Neural crest cell (in vitro differentiated cells): ENCODE measurements at regions not wholly inside any gene's neighbourhood (a gene's known extent, or its start where the extent isn't known, plus 50 kb on each side); places are given as distances from the start of the nearest gene placed in this dataset.

Experiments
- DNase-seq: peaks from one replicate; pipeline ENCODE4 v3.0.0; 2021; ENCODE audit warnings: low read depth, mixed read lengths, low spot score
- H3K27ac Mint-ChIP-seq: one replicate; pipeline ENCODE4 v1.8.0; 2021; ENCODE audit warnings: mild to moderate bottlenecking, mixed read lengths; ENCODE audit not compliant: unreplicated experiment
- H3K27me3 Mint-ChIP-seq: 2 replicates; pipeline ENCODE4 v1.8.0; 2021; ENCODE audit warnings: low read depth, mild to moderate bottlenecking, mixed read lengths
- H3K36me3 Mint-ChIP-seq: 2 replicates; pipeline ENCODE4 v1.8.0; 2021; ENCODE audit warnings: low read depth, mild to moderate bottlenecking, mixed read lengths
- H3K4me1 Mint-ChIP-seq: 2 replicates; pipeline ENCODE4 v1.8.0; 2021; ENCODE audit warnings: mixed read lengths
- H3K4me3 Mint-ChIP-seq: one replicate; pipeline ENCODE4 v1.8.0; 2021; ENCODE audit warnings: mild to moderate bottlenecking, mixed read lengths
- H3K9me3 Mint-ChIP-seq: 2 replicates; pipeline ENCODE4 v1.8.0; 2021; ENCODE audit warnings: mixed read lengths
- TF ChIP-seq, protein P1 (sequence below): fragments of 200-600 bp; sonication (generic); conservative IDR thresholded peaks from 2 replicates; pipeline ENCODE4 v1.5.0; 2021; ENCODE audit warnings: antibody characterized with exemption, mild to moderate bottlenecking

DNA sequence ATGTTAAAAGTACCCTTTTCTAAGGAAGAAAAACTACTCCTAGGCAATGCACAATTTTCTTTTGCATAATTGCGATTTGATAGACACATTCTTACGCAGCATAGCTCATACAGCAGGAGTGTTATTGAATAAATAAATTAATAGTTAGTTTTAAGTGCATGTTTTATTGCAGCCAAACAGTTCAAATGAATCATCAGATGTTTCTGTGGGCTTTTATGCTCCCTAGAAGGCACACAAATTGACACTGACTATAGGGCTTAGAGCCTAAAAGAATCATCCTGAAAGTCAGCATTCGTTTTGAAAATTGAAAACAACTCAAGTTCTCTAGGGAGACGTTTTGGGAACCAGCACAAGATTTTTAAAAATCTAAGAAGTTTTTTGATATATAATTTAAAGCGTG lies 411.9 kb downstream of the HLX start:
- TF ChIP-seq, protein P1, sequence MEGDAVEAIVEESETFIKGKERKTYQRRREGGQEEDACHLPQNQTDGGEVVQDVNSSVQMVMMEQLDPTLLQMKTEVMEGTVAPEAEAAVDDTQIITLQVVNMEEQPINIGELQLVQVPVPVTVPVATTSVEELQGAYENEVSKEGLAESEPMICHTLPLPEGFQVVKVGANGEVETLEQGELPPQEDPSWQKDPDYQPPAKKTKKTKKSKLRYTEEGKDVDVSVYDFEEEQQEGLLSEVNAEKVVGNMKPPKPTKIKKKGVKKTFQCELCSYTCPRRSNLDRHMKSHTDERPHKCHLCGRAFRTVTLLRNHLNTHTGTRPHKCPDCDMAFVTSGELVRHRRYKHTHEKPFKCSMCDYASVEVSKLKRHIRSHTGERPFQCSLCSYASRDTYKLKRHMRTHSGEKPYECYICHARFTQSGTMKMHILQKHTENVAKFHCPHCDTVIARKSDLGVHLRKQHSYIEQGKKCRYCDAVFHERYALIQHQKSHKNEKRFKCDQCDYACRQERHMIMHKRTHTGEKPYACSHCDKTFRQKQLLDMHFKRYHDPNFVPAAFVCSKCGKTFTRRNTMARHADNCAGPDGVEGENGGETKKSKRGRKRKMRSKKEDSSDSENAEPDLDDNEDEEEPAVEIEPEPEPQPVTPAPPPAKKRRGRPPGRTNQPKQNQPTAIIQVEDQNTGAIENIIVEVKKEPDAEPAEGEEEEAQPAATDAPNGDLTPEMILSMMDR, result no peak
- Mint-ChIP-seq H3K27me3 (no peaks in the 10 kb centered on the region), H3K9me3 (no peaks in the 10 kb centered on the region), H3K4me1 (no peaks in the 10 kb centered on the region), H3K4me3 (no peak overlapping the region), H3K27ac (no peak overlapping the region), H3K36me3 (no peaks in the 10 kb centered on the region)
- DNase-seq, result no peak

DNA sequence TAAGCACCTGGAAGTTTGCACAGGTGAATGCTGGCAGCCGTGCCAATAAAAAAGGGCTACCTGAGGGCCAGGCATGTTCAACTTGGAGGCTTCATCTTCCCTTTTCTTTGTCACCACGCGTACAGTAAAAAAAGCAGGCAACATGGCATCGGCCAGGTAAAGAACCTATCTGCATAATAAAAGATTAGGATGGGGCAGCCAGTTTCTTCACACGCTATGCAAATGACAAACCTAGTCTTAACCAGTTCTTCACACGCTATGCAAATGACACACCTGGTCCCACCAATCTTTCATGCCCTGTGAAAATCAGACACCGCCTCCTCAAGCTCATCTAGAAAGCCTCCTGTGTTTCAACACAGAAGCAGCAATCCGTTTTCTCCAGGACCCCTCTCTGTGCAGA lies 413.4 kb downstream of the HLX start:
- Mint-ChIP-seq H3K4me3 (no peak overlapping the region), H3K4me1 (no peaks in the 10 kb centered on the region), H3K27me3 (no peaks in the 10 kb centered on the region), H3K27ac (no peak overlapping the region), H3K36me3 (no peaks in the 10 kb centered on the region), H3K9me3 (no peaks in the 10 kb centered on the region)
- no peak for DNase-seq
- TF ChIP-seq, protein P1, result no peak

DNA sequence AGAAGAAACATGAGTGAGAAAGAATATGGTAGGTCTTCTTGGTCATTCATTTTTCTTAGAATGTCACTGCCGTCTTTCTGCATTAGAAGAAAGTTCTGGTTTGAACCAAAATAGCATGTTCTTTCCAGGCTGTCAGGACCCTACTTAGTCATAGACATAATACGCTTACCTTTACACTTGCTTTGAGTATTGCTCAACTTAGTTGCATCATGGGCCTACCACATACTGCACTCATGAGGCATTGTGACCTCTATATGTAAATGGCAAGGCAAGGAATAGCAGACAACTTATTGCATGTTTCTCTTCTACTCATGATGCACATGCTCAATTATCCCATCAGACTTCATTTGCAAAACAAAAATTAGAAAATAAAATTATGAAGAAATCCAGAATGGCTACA lies 415.0 kb downstream of the HLX start:
- H3K27me3 Mint-ChIP-seq, result no peaks in the 10 kb centered on the region
- H3K36me3 Mint-ChIP-seq, result no peaks in the 10 kb centered on the region
- no peak for DNase-seq
- no peaks in the 10 kb centered on the region for H3K9me3 Mint-ChIP-seq
- no peak overlapping the region for H3K27ac Mint-ChIP-seq
- no peaks in the 10 kb centered on the region for H3K4me1 Mint-ChIP-seq
- no peak overlapping the region for H3K4me3 Mint-ChIP-seq
- TF ChIP-seq, protein P1, result no peak

DNA sequence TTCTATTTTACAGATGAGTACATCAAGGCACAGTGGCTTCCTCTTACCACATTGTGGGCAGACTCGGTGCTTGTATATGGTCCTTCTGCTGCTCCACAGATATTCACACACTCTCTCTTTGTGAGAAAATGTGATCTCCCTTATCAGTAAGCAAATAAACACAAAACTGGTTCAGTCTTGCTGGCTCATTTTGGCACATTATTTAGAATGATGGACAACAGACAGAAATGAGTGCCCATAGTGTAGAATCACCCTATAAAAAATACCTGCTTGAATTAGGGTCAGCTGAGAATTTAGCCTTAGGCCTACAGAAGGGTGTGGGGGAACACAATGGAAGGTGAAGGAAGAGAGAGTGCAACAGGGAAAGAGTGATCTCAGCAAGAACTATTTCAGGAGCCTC lies 423.1 kb downstream of the HLX start:
- no peak overlapping the region for H3K27ac Mint-ChIP-seq
- DNase-seq, result no peak
- no peak overlapping the region for H3K4me3 Mint-ChIP-seq
- no peaks in the 10 kb centered on the region for H3K4me1 Mint-ChIP-seq
- H3K9me3 Mint-ChIP-seq, result no peaks in the 10 kb centered on the region
- H3K27me3 Mint-ChIP-seq, result peaks cover 11% of the 10 kb centered on the region
- TF ChIP-seq, protein P1, result no peak
- no peaks in the 10 kb centered on the region for H3K36me3 Mint-ChIP-seq

DNA sequence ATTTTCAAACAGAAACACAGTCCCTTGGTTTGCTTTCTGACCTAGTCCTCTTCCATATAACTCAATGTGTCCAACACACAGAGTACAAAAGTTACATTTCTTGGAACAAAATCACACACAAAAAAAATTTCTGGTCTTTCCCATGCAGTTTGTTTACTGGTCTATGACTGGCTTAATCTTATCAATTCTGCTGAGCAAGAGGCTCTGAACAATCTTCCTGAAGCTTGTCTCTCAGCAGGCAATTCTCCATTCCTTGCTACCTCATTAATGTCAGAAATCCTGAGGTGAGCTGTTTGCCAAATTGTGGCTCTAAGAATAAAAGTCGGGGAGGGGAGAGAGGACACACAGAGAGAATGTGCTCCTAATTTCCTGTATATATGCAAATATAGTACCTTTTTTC lies 423.6 kb downstream of the HLX start:
- TF ChIP-seq, protein P1, result no peak
- Mint-ChIP-seq H3K27me3 (peaks cover 11% of the 10 kb centered on the region), H3K4me1 (no peaks in the 10 kb centered on the region), H3K4me3 (no peak overlapping the region), H3K27ac (no peak overlapping the region), H3K36me3 (no peaks in the 10 kb centered on the region), H3K9me3 (no peaks in the 10 kb centered on the region)
- no peak for DNase-seq

DNA sequence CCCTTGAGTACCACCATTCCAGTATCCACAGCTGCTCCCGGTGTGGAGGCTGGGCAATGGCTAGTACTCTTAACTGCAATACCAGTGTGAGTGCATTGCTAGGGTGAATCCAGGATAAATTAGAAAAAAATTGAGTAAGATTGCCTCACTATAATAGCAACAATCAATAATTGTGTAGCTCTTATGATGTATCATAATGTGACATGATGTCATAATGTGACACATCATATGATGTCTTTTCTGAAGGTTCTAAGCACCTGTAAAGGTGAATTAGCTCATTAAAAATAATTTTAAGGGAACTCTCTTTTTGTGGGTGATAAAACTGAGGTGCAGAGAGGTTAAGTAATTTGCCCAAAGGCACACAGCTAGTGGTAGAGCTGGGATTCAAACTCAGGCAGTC lies 424.4 kb downstream of the HLX start:
- H3K4me1 Mint-ChIP-seq, result no peaks in the 10 kb centered on the region
- no peak overlapping the region for H3K4me3 Mint-ChIP-seq
- H3K36me3 Mint-ChIP-seq, result no peaks in the 10 kb centered on the region
- TF ChIP-seq, protein P1, result no peak
- H3K27me3 Mint-ChIP-seq, result peaks cover 11% of the 10 kb centered on the region
- H3K27ac Mint-ChIP-seq, result no peak overlapping the region
- no peaks in the 10 kb centered on the region for H3K9me3 Mint-ChIP-seq
- DNase-seq, result no peak
